Smooth muscle cell (in vitro differentiated cells): ENCODE measurements at regions not wholly inside any gene's neighbourhood (a gene's known extent, or its start where the extent isn't known, plus 50 kb on each side); places are given as distances from the start of the nearest gene placed in this dataset.

Source experiments
- DNase-seq: peaks from one replicate; lab custom pipeline; 2025; ENCODE audit not compliant: unreplicated experiment; lab: John Stamatoyannopoulos, UW
- H2AFZ ChIP-seq: fragments of 200-600 bp; sonication (generic); 2 replicates; pipeline ENCODE4 v1.6.0; 2016; ENCODE audit warnings: antibody characterized with exemption, low read depth, mild to moderate bottlenecking
- H3F3A ChIP-seq: fragments of 200-600 bp; sonication (generic); 2 replicates; pipeline ENCODE4 v1.6.0; 2017; ENCODE audit warnings: antibody characterized with exemption, low read depth
- H3K27ac ChIP-seq: fragments of 200-600 bp; sonication (generic); 2 replicates; pipeline ENCODE4 v1.5.1; 2016; ENCODE audit warnings: low read depth, mild to moderate bottlenecking
- H3K27me3 ChIP-seq: fragments of 200-600 bp; sonication (generic); 2 replicates; pipeline ENCODE4 v1.6.1; 2016; ENCODE audit warnings: low read depth, mild to moderate bottlenecking
- H3K36me3 ChIP-seq: fragments of 200-600 bp; sonication (generic); 2 replicates; pipeline ENCODE4 v1.5.1; 2016; ENCODE audit warnings: low read depth
- H3K4me1 ChIP-seq: fragments of 200-600 bp; sonication (generic); 2 replicates; pipeline ENCODE4 v1.5.1; 2016; ENCODE audit warnings: low read depth
- H3K4me2 ChIP-seq: fragments of 200-600 bp; sonication (generic); 2 replicates; pipeline ENCODE4 v1.6.0; 2016; ENCODE audit warnings: mild to moderate bottlenecking
- H3K4me3 ChIP-seq: fragments of 200-600 bp; sonication (generic); 2 replicates; pipeline ENCODE4 v1.5.1; 2016; ENCODE audit warnings: mild to moderate bottlenecking
- H3K79me2 ChIP-seq: fragments of 200-600 bp; sonication (generic); 2 replicates; pipeline ENCODE4 v1.6.0; 2016; ENCODE audit warnings: low read depth, mild to moderate bottlenecking
- H3K9ac ChIP-seq: fragments of 200-600 bp; sonication (generic); 2 replicates; pipeline ENCODE4 v1.6.0; 2016; ENCODE audit warnings: low read depth
- H3K9me3 ChIP-seq: fragments of 200-600 bp; sonication (generic); replicated peaks from 2 replicates; pipeline ENCODE4 v1.5.1; 2016; ENCODE audit warnings: low read depth
- H4K20me1 ChIP-seq: fragments of 200-600 bp; sonication (generic); 2 replicates; pipeline ENCODE4 v1.6.0; 2016; ENCODE audit warnings: low read depth
- CTCF ChIP-seq: fragments of 200-600 bp; sonication (generic); IDR thresholded peaks from 2 replicates; pipeline ENCODE4 v1.5.1; 2017; ENCODE audit warnings: borderline replicate concordance, mild to moderate bottlenecking, antibody characterized with exemption; ENCODE audit not compliant: insufficient read depth, poor library complexity, severe bottlenecking
- WGBS: methylation state at CpG from one replicate; pipeline ENCODE4 v1.1.7; 2016; ENCODE audit warnings: low lambda C conversion rate; 5-methylcytosine and 5-hydroxymethylcytosine counted together

GRCh38 chr1:5758859-5759578 is 233.2 kb downstream of the NPHP4 start:
- Histone ChIP-seq H3K9me3 (no peaks in the 10 kb centered on the region), H3K36me3 (no peaks in the 10 kb centered on the region), H3K4me2 (no peak overlapping the region), H3K27me3 (no peaks in the 10 kb centered on the region), H3K4me1 (no peaks in the 10 kb centered on the region), H3K27ac (no peak overlapping the region), H3K9ac (no peak overlapping the region), H3K79me2 (no peaks in the 10 kb centered on the region), H2AFZ (no peak overlapping the region), H3K4me3 (no peak overlapping the region), H3F3A (no peaks in the 10 kb centered on the region), H4K20me1 (no peaks in the 10 kb centered on the region)
- no peak for TF ChIP-seq CTCF
- 84% methylated on average over 19 of the region's 19 CpGs for WGBS
- no peak for DNase-seq

- Histone ChIP-seq H4K20me1 (no peaks in the 10 kb centered on the region), H3K4me2 (no peak overlapping the region), H3K36me3 (no peaks in the 10 kb centered on the region), H3F3A (no peaks in the 10 kb centered on the region), H3K27me3 (no peaks in the 10 kb centered on the region), H2AFZ (no peak overlapping the region), H3K79me2 (no peaks in the 10 kb centered on the region), H3K9ac (no peak overlapping the region), H3K9me3 (no peaks in the 10 kb centered on the region), H3K4me1 (no peaks in the 10 kb centered on the region), H3K27ac (no peak overlapping the region), H3K4me3 (no peak overlapping the region)
- TF ChIP-seq CTCF, result no peak
- DNase-seq, result no peak
- WGBS, result 88% methylated on average over 18 of the region's 18 CpGs
Measured at GRCh38 chr1:5758000-5758858, 234.0 kb downstream of the NPHP4 start.

- no peak for TF ChIP-seq CTCF
- no peaks in the 10 kb centered on the region for H3K36me3 ChIP-seq
Measured at GRCh38 chr1:5757187-5757805, 234.9 kb downstream of the NPHP4 start.

More at GRCh38 chr1:5757187-5757805, 234.9 kb downstream of the NPHP4 start:
- Histone ChIP-seq H3K27me3 (no peaks in the 10 kb centered on the region), H3K4me3 (no peak overlapping the region), H3K9me3 (no peaks in the 10 kb centered on the region), H3K27ac (no peak overlapping the region), H3K4me2 (no peak overlapping the region), H3K4me1 (no peaks in the 10 kb centered on the region), H3K9ac (no peak overlapping the region), H4K20me1 (no peaks in the 10 kb centered on the region), H3K79me2 (no peaks in the 10 kb centered on the region), H3F3A (no peaks in the 10 kb centered on the region), H2AFZ (no peak overlapping the region)
- 90% methylated on average over 18 of the region's 18 CpGs for WGBS
- DNase-seq, result no peak
